ENCODE measurements at regions not wholly inside any gene's neighbourhood (a gene's known extent, or its start where the extent isn't known, plus 50 kb on each side); places are given as distances from the start of the nearest gene placed in this dataset.

DNA sequence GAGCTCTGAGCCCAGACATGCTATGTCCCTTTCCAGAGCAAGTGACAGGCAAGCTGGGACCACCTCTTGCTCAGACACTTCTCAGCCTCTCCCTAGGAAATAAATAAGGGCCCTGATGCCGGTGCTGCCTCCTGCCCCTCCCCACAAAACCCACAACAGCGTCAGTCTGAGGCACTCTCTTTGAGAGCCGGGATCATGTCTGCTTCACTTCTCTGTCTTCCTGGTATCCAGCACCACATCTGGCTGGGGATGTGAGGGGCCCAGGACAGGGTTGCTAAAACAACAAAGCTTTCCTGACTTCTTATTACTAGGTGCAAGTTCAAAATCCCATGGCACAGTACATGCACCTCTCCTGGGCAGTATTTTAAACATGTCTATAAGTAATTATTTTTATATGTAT is 103.9 kb upstream of the GLI2 start (continued):
- TF ChIP-seq SUZ12 (IDR thresholded peaks at IDR 0.05; ENCODE audit: low read length) (no peak), ASH2L (IDR thresholded peaks at IDR 0.05; ENCODE audit: low read length) (no peak), FOSL1 (IDR thresholded peaks at IDR 0.05; ENCODE audit: insufficient read depth, low read depth, low read length) (no peak), POLR2A (IDR thresholded peaks at IDR 0.05; ENCODE audit: control extremely low read depth in 1 of 2, low read depth in 2 of 2, low read length in 2 of 2) (no peak), EGR1 (IDR thresholded peaks at IDR 0.05; ENCODE audit: borderline replicate concordance, low read depth, low read length) (no peak)
- TF ChIP-seq, protein P1, sequence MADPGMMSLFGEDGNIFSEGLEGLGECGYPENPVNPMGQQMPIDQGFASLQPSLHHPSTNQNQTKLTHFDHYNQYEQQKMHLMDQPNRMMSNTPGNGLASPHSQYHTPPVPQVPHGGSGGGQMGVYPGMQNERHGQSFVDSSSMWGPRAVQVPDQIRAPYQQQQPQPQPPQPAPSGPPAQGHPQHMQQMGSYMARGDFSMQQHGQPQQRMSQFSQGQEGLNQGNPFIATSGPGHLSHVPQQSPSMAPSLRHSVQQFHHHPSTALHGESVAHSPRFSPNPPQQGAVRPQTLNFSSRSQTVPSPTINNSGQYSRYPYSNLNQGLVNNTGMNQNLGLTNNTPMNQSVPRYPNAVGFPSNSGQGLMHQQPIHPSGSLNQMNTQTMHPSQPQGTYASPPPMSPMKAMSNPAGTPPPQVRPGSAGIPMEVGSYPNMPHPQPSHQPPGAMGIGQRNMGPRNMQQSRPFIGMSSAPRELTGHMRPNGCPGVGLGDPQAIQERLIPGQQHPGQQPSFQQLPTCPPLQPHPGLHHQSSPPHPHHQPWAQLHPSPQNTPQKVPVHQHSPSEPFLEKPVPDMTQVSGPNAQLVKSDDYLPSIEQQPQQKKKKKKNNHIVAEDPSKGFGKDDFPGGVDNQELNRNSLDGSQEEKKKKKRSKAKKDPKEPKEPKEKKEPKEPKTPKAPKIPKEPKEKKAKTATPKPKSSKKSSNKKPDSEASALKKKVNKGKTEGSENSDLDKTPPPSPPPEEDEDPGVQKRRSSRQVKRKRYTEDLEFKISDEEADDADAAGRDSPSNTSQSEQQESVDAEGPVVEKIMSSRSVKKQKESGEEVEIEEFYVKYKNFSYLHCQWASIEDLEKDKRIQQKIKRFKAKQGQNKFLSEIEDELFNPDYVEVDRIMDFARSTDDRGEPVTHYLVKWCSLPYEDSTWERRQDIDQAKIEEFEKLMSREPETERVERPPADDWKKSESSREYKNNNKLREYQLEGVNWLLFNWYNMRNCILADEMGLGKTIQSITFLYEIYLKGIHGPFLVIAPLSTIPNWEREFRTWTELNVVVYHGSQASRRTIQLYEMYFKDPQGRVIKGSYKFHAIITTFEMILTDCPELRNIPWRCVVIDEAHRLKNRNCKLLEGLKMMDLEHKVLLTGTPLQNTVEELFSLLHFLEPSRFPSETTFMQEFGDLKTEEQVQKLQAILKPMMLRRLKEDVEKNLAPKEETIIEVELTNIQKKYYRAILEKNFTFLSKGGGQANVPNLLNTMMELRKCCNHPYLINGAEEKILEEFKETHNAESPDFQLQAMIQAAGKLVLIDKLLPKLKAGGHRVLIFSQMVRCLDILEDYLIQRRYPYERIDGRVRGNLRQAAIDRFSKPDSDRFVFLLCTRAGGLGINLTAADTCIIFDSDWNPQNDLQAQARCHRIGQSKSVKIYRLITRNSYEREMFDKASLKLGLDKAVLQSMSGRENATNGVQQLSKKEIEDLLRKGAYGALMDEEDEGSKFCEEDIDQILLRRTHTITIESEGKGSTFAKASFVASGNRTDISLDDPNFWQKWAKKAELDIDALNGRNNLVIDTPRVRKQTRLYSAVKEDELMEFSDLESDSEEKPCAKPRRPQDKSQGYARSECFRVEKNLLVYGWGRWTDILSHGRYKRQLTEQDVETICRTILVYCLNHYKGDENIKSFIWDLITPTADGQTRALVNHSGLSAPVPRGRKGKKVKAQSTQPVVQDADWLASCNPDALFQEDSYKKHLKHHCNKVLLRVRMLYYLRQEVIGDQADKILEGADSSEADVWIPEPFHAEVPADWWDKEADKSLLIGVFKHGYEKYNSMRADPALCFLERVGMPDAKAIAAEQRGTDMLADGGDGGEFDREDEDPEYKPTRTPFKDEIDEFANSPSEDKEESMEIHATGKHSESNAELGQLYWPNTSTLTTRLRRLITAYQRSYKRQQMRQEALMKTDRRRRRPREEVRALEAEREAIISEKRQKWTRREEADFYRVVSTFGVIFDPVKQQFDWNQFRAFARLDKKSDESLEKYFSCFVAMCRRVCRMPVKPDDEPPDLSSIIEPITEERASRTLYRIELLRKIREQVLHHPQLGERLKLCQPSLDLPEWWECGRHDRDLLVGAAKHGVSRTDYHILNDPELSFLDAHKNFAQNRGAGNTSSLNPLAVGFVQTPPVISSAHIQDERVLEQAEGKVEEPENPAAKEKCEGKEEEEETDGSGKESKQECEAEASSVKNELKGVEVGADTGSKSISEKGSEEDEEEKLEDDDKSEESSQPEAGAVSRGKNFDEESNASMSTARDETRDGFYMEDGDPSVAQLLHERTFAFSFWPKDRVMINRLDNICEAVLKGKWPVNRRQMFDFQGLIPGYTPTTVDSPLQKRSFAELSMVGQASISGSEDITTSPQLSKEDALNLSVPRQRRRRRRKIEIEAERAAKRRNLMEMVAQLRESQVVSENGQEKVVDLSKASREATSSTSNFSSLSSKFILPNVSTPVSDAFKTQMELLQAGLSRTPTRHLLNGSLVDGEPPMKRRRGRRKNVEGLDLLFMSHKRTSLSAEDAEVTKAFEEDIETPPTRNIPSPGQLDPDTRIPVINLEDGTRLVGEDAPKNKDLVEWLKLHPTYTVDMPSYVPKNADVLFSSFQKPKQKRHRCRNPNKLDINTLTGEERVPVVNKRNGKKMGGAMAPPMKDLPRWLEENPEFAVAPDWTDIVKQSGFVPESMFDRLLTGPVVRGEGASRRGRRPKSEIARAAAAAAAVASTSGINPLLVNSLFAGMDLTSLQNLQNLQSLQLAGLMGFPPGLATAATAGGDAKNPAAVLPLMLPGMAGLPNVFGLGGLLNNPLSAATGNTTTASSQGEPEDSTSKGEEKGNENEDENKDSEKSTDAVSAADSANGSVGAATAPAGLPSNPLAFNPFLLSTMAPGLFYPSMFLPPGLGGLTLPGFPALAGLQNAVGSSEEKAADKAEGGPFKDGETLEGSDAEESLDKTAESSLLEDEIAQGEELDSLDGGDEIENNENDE (IDR thresholded peaks at IDR 0.05; ENCODE audit: insufficient replicate concordance, low read length) = no peak
